PC-3 (cell line): ENCODE measurements at regions not wholly inside any gene's neighbourhood (a gene's known extent, or its start where the extent isn't known, plus 50 kb on each side); places are given as distances from the start of the nearest gene placed in this dataset.

Experiments used
- EZH2 ChIP-seq: fragments of 300-600 bp; sonication (generic); IDR thresholded peaks from one replicate; pipeline ENCODE4 v1.6.1; 2017; ENCODE audit warnings: antibody characterized with exemption, mild to moderate bottlenecking, low read length; ENCODE audit not compliant: unreplicated experiment
- EZH2phosphoT487 ChIP-seq: fragments of 300-600 bp; sonication (generic); IDR thresholded peaks from 2 replicates; pipeline ENCODE4 v1.6.1; 2018; ENCODE audit warnings: mild to moderate bottlenecking, antibody characterized with exemption, low read length, borderline replicate concordance
- TF ChIP-seq, protein P1 (sequence below): fragments of 300-600 bp; sonication (generic); conservative IDR thresholded peaks from 2 replicates; pipeline ENCODE4 v1.5.1; 2017; ENCODE audit warnings: antibody characterized with exemption, low read depth, mild to moderate bottlenecking, low read length

DNA sequence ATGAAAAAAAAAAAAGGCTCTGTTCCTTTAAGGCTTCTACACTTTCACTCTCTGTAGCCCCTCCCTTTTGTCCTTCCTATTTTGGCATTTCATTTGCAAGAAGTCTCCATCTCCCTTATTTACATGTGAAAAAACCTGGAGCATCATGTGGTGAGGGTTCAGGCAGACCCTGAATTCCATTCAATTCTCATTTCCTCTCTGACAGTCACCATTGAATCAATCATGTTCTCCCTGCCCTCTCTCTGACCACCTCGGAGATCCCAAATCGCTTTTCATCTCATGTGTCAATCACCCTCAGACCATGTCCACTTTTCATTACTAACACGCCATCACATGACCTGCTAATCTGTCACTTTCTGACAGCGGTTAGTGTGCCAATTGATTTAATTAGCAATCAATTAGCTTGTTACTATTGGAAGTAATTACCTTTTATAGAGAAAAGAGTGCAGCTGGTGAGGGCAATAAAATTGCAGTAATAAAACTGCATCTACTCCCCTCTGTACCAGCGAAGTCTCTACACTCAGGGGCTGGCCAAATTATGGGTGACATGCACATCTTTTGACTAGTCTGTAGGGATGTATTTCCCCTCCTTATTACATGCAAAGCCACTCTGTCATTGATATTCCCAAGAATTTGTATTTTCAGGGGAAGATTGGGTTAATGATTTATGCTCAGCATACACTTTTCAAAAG, 317.4 kb downstream of the EN1 start:
- TF ChIP-seq, protein P1, sequence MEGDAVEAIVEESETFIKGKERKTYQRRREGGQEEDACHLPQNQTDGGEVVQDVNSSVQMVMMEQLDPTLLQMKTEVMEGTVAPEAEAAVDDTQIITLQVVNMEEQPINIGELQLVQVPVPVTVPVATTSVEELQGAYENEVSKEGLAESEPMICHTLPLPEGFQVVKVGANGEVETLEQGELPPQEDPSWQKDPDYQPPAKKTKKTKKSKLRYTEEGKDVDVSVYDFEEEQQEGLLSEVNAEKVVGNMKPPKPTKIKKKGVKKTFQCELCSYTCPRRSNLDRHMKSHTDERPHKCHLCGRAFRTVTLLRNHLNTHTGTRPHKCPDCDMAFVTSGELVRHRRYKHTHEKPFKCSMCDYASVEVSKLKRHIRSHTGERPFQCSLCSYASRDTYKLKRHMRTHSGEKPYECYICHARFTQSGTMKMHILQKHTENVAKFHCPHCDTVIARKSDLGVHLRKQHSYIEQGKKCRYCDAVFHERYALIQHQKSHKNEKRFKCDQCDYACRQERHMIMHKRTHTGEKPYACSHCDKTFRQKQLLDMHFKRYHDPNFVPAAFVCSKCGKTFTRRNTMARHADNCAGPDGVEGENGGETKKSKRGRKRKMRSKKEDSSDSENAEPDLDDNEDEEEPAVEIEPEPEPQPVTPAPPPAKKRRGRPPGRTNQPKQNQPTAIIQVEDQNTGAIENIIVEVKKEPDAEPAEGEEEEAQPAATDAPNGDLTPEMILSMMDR: no peak
- TF ChIP-seq EZH2: no peak
- TF ChIP-seq EZH2phosphoT487: no peak
